ENCODE measurements at regions not wholly inside any gene's neighbourhood (a gene's known extent, or its start where the extent isn't known, plus 50 kb on each side); places are given as distances from the start of the nearest gene placed in this dataset.

- no peaks in the 10 kb centered on the region for H3K9me3 ChIP-seq (ENCODE audit: control insufficient read depth in 4 of 4, low read length in 3 of 4)
- no peak for DNase-seq (ENCODE audit: low spot score)
- TF ChIP-seq RAD21 (IDR thresholded peaks at IDR 0.05) (no peak), HNF4A (conservative IDR thresholded peaks at IDR 0.05) (no peak), TAF1 (conservative IDR thresholded peaks at IDR 0.05) (no peak), REST (IDR thresholded peaks at IDR 0.05) (no peak), SP1 (IDR thresholded peaks at IDR 0.05) (no peak), ZBTB33 (IDR thresholded peaks at IDR 0.05) (no peak), JUND (IDR thresholded peaks at IDR 0.05) (no peak), NR2F2 (IDR thresholded peaks at IDR 0.05) (no peak), MAX (IDR thresholded peaks at IDR 0.05) (no peak), CTCF (IDR thresholded peaks at IDR 0.05; ENCODE audit: low read depth, low read length, missing input control) (no peak), ATF3 (IDR thresholded peaks at IDR 0.05) (no peak), GABPA (IDR thresholded peaks at IDR 0.05 in 1 of 2, conservative IDR thresholded peaks at IDR 0.05 in 1 of 2) (no peak), EGR1 (IDR thresholded peaks at IDR 0.05; ENCODE audit: low read depth in 2 of 2) (no peak), HNF4G (IDR thresholded peaks at IDR 0.05) (no peak), FOXA2 (IDR thresholded peaks at IDR 0.05) (no peak)
- H3K27ac ChIP-seq (ENCODE audit: low read depth in 1 of 2, low read length in 2 of 2) = no peak overlapping the region
- H3K9ac ChIP-seq (ENCODE audit: low read depth in 1 of 2, low read length in 2 of 2) = no peak overlapping the region
- no peaks in the 10 kb centered on the region for H3K27me3 ChIP-seq (ENCODE audit: control insufficient read depth in 4 of 4, insufficient read depth in 4 of 4, low read length in 3 of 4)
- H3K4me1 ChIP-seq (ENCODE audit: control insufficient read depth in 4 of 4, insufficient read depth in 4 of 4, low read length in 3 of 4) = no peaks in the 10 kb centered on the region
- WGBS = 86% methylated on average over 5 of the region's 5 CpGs
- no peaks in the 10 kb centered on the region for H3K36me3 ChIP-seq (ENCODE audit: control insufficient read depth in 4 of 4, insufficient read depth in 3 of 4, low read depth in 1 of 4, low read length in 3 of 4)
- H3K4me3 ChIP-seq (ENCODE audit: low read depth in 1 of 3, low read length in 3 of 3) = no peak overlapping the region
Measured at GRCh38 chr3:38958026-38958720, 93.6 kb downstream of the SCN11A start.

- Histone ChIP-seq H3K4me1 (ENCODE audit: control insufficient read depth in 4 of 4, insufficient read depth in 4 of 4, low read length in 3 of 4) (no peaks in the 10 kb centered on the region), H3K36me3 (ENCODE audit: control insufficient read depth in 4 of 4, insufficient read depth in 3 of 4, low read depth in 1 of 4, low read length in 3 of 4) (no peaks in the 10 kb centered on the region), H3K4me3 (ENCODE audit: low read depth in 1 of 3, low read length in 3 of 3) (no peak overlapping the region), H3K9ac (ENCODE audit: low read depth in 1 of 2, low read length in 2 of 2) (no peak overlapping the region), H3K27me3 (ENCODE audit: control insufficient read depth in 4 of 4, insufficient read depth in 4 of 4, low read length in 3 of 4) (no peaks in the 10 kb centered on the region), H3K27ac (ENCODE audit: low read depth in 1 of 2, low read length in 2 of 2) (no peak overlapping the region), H3K9me3 (ENCODE audit: control insufficient read depth in 4 of 4, low read length in 3 of 4) (no peaks in the 10 kb centered on the region)
- WGBS = 89% methylated on average over 6 of the region's 6 CpGs
- DNase-seq (ENCODE audit: low spot score) = no peak
- TF ChIP-seq MAX (IDR thresholded peaks at IDR 0.05) = no peak
Measured at GRCh38 chr3:38957296-38957695, 94.4 kb downstream of the SCN11A start.
